CD4-positive, alpha-beta T cell treated with Interleukin-21 for 1 hour (primary cell): ENCODE measurements at regions not wholly inside any gene's neighbourhood (a gene's known extent, or its start where the extent isn't known, plus 50 kb on each side); places are given as distances from the start of the nearest gene placed in this dataset.
"Not testable (repeated sequence)": the region's sequence is repeated elsewhere in the genome, so short reads cannot be mapped to it uniquely, and the experiment has no call there.

Source experiments
- DNase-seq: peaks from one replicate; pipeline ENCODE4 v3.0.0-alpha.2; 2020

- peak; percentile 87 for DNase-seq
Measured at GRCh38 chr2:8544786-8545694, 136.8 kb upstream of the ID2 start.

- DNase-seq, result no peak
Measured at GRCh38 chr2:8545695-8546611, 135.9 kb upstream of the ID2 start.

GRCh38 chr2:8546612-8547283, 135.1 kb upstream of the ID2 start:
- DNase-seq, result no peak

GRCh38 chr2:8547284-8548064, 134.4 kb upstream of the ID2 start:
- DNase-seq, result no peak

GRCh38 chr2:8548065-8548618, 133.7 kb upstream of the ID2 start:
- no peak for DNase-seq

- no peak for DNase-seq
Measured at GRCh38 chr2:8548619-8549150, 133.2 kb upstream of the ID2 start.

GRCh38 chr2:8549273-8549922, 132.5 kb upstream of the ID2 start:
- no peak for DNase-seq

GRCh38 chr2:8549942-8550341, 131.9 kb upstream of the ID2 start:
- no peak for DNase-seq

GRCh38 chr2:8550481-8550880, 131.4 kb upstream of the ID2 start:
- no peak for DNase-seq

GRCh38 chr2:8550937-8551621, 130.8 kb upstream of the ID2 start:
- no peak for DNase-seq

GRCh38 chr2:8551622-8552074, 130.2 kb upstream of the ID2 start:
- DNase-seq, result peak; percentile 33

GRCh38 chr2:8552293-8552801, 129.5 kb upstream of the ID2 start:
- no peak for DNase-seq

- no peak for DNase-seq
Measured at GRCh38 chr2:8553643-8554042, 128.2 kb upstream of the ID2 start.

GRCh38 chr2:8554296-8554806, 127.5 kb upstream of the ID2 start:
- DNase-seq, result no peak

GRCh38 chr2:8555543-8555942, 126.3 kb upstream of the ID2 start:
- DNase-seq, result no peak

GRCh38 chr2:8558096-8558495, 123.8 kb upstream of the ID2 start:
- no peak for DNase-seq

GRCh38 chr2:8558956-8559355, 122.9 kb upstream of the ID2 start:
- no peak for DNase-seq

GRCh38 chr2:8559805-8560204, 122.1 kb upstream of the ID2 start:
- DNase-seq, result no peak

GRCh38 chr2:8561692-8562091, 120.2 kb upstream of the ID2 start:
- not testable (repeated sequence) for DNase-seq
